Hematopoietic multipotent progenitor cell treated with erythropoietin and hydrocortisone succinate and interleukin-3 and kit ligand, for 15 days (in vitro differentiated cells): ENCODE measurements at regions not wholly inside any gene's neighbourhood (a gene's known extent, or its start where the extent isn't known, plus 50 kb on each side); places are given as distances from the start of the nearest gene placed in this dataset.

Source experiments
- DNase-seq: peaks from one replicate; pipeline ENCODE4 v3.0.0-alpha.2; 2015; ENCODE audit warnings: low spot score

GRCh38 chr4:96183611-96184010 lies 343.7 kb downstream of the PDHA2 start:
- no peak for DNase-seq

- DNase-seq: no peak
These were observed 346.7 kb downstream of the PDHA2 start for GRCh38 chr4:96186593-96186992.

- DNase-seq: no peak
These were observed 349.9 kb downstream of the PDHA2 start for GRCh38 chr4:96189761-96190160.

GRCh38 chr4:96193061-96193460 lies 353.2 kb downstream of the PDHA2 start:
- no peak for DNase-seq

- no peak for DNase-seq
These were observed 355.1 kb downstream of the PDHA2 start for GRCh38 chr4:96194993-96195392.

GRCh38 chr4:96205143-96205936 lies 365.4 kb downstream of the PDHA2 start:
- DNase-seq: no peak

GRCh38 chr4:96227515-96227914 lies 387.6 kb downstream of the PDHA2 start:
- no peak for DNase-seq

GRCh38 chr4:96228463-96228862 lies 388.6 kb downstream of the PDHA2 start:
- DNase-seq: no peak

- DNase-seq: no peak
These were observed 400.1 kb downstream of the PDHA2 start for GRCh38 chr4:96240041-96240440.

- no peak for DNase-seq
These were observed 401.9 kb downstream of the PDHA2 start for GRCh38 chr4:96241819-96242218.

- DNase-seq: no peak
These were observed 407.2 kb downstream of the PDHA2 start for GRCh38 chr4:96247096-96247495.

GRCh38 chr4:96248225-96248624 lies 408.3 kb downstream of the PDHA2 start:
- DNase-seq: no peak

- DNase-seq: no peak
These were observed 420.3 kb downstream of the PDHA2 start for GRCh38 chr4:96260064-96260682.

- no peak for DNase-seq
These were observed 422.2 kb downstream of the PDHA2 start for GRCh38 chr4:96262057-96262456.

GRCh38 chr4:96263291-96263690 lies 423.4 kb downstream of the PDHA2 start:
- DNase-seq: no peak

- DNase-seq: no peak
These were observed 425.1 kb downstream of the PDHA2 start for GRCh38 chr4:96264941-96265463.

- no peak for DNase-seq
These were observed 453.9 kb downstream of the PDHA2 start for GRCh38 chr4:96293806-96294205.

GRCh38 chr4:96295143-96295741 lies 455.3 kb downstream of the PDHA2 start:
- no peak for DNase-seq

- no peak for DNase-seq
These were observed 461.8 kb downstream of the PDHA2 start for GRCh38 chr4:96301715-96302114.

GRCh38 chr4:96305030-96305429 lies 465.1 kb downstream of the PDHA2 start:
- DNase-seq: no peak

- no peak for DNase-seq
These were observed 472.3 kb downstream of the PDHA2 start for GRCh38 chr4:96312046-96312685.

- no peak for DNase-seq
These were observed 475.9 kb downstream of the PDHA2 start for GRCh38 chr4:96315815-96316214.

- no peak for DNase-seq
These were observed 476.9 kb downstream of the PDHA2 start for GRCh38 chr4:96316776-96317175.
